Fibroblast of the aortic adventitia (primary cell): ENCODE measurements at regions not wholly inside any gene's neighbourhood (a gene's known extent, or its start where the extent isn't known, plus 50 kb on each side); places are given as distances from the start of the nearest gene placed in this dataset.
"Not testable (repeated sequence)": the region's sequence is repeated elsewhere in the genome, so short reads cannot be mapped to it uniquely, and the experiment has no call there.

Experiments used
- DNase-seq: peaks from one replicate; pipeline ENCODE4 v3.0.0-alpha.2; 2010; ENCODE audit warnings: low read depth
- H3K4me3 ChIP-seq: 2 replicates; pipeline ENCODE4 v1.5.1; 2011; ENCODE audit warnings: low read depth, mild to moderate bottlenecking, control low read depth, low read length, moderate library complexity
- CTCF ChIP-seq: IDR thresholded peaks from 2 replicates; pipeline ENCODE4 v1.5.1; 2011; ENCODE audit warnings: mild to moderate bottlenecking, low read length, control low read depth, inconsistent platforms; ENCODE audit not compliant: insufficient read depth

DNA sequence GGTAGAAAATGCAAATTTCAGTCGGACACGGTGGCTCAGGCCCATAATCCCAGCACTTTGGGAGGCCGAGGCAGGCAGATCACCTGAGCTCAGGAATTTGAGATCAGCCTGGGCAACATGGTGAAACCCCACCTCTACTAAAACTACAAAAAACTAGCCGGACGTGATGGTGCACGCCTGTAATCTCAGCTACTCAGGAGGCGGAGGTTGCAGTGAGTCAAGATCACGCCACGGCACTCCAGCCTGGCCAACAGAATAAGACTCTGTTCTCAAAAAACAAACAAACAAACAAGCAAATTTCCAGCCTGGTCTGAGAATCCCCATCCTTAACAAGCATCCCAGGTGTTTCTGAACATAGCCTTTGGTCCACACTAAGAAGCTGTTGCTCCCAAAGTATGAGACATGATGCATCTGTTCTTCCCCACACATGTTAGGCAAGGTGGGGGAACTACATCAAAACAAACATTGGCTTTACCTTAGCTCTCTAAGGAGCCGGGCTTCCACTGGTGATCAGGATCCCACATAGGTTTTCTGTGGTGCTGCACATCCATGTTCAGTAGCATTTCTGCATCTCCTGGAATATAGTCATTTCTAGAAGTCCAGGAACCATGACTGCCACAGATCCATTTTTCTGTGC is 92.5 kb upstream of the DMRT1 start:
- no peak for TF ChIP-seq CTCF
- no peak overlapping the region for H3K4me3 ChIP-seq
- no peak for DNase-seq

DNA sequence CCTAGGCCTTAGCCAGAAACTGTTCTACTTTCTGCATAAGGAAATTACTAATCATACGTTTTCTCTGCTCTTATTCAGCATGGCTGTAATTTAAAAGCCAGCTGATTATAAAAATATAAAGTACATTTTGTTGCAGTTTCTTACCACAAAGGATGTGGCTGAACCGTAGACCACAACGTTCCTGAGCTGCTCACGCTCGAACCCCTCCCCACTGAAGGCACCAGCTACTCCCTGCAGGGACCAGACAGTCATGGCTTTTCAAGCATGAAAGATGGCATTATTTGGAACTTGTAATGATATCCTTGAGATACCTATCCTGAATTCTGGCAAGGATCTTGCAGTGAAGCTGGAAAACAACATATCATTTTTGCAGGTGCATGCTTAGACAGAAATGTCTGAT is 91.8 kb upstream of the DMRT1 start:
- no peak overlapping the region for H3K4me3 ChIP-seq
- no peak for TF ChIP-seq CTCF
- DNase-seq = no peak

DNA sequence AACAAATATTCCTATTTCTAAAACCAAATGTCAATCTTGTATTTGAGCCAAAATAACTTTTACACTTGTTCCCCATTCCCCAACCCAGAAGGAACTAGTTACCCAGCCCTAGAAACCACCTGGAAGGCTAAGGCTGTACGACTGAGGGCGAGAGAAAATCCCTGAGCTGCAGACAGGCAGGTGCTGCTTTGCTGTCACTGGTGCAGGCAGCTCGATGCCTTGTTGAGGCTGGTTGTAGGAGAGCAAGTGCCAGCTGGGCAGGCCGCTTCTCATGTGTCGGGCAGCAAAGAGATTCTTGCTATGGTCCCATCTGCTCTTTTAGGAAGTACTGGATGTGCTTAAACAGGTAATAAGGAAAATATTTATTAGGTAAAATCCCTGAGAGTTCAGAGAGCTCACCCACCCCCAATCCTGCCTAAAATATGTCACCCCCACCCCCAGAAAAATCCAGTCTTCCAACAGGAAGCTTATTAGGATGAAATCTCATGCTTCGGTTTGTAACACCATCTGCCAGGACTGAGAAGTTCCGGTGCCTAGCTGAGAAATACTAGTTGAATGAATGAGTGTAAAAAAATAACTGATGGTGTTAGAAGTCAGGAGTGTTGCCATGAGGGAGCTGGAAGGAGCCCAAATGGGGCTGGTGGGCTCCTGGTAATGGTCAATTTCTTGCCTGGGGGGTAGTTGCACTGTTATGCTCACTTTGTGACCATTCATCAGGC is 91.1 kb upstream of the DMRT1 start:
- DNase-seq = no peak
- H3K4me3 ChIP-seq = no peak overlapping the region
- no peak for TF ChIP-seq CTCF

DNA sequence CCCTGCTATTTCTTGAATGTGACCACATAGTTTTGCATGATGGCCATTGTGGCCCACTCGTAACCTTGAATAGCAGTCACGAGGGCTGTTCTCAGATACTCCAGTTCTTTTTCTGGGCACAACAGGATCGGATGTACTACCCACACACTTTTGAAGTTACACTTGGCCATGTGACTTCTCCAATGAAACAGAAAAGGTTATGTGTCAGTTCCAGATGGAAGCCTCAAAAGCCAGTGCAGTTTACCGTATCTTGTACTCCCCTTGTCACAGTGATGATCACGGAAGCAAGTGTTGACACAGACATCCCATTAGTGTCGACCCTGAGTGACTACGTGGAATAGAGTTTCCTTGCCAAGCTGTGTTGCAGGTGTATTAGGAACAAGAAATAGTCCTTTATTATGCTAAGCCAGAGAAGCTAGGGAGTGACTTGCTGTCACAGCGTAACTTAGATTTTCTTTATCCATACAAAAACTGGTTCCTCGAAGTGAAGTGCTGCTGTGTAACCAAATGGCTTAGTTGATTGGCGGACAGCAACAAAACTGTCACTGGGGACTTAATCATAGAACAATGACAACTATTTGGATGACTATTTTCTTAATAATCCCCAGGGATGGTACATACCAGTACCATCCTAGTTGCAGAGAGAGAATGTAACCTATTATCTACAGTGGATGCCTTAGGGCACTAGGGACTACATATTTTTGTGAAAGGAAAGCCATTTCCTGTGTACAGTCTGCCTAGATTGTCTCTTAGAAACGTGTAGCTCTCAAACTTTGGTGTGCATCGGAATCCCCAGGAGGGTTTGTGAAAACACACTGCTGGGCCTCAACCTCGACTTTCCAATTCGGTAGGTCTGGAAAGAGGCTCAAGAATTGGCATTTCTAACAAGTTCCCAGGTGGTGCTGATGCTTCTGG is 90.1 kb upstream of the DMRT1 start:
- H3K4me3 ChIP-seq = no peak overlapping the region
- peak; percentile 61 for DNase-seq
- TF ChIP-seq CTCF = no peak

GRCh38 chr9:752201-752600 is 89.3 kb upstream of the DMRT1 start:
- no peak for TF ChIP-seq CTCF
- DNase-seq = peak; percentile 95
- H3K4me3 ChIP-seq = no peak overlapping the region

GRCh38 chr9:752681-753200 is 88.8 kb upstream of the DMRT1 start:
- H3K4me3 ChIP-seq = no peak overlapping the region
- DNase-seq = no peak
- TF ChIP-seq CTCF = no peak

DNA sequence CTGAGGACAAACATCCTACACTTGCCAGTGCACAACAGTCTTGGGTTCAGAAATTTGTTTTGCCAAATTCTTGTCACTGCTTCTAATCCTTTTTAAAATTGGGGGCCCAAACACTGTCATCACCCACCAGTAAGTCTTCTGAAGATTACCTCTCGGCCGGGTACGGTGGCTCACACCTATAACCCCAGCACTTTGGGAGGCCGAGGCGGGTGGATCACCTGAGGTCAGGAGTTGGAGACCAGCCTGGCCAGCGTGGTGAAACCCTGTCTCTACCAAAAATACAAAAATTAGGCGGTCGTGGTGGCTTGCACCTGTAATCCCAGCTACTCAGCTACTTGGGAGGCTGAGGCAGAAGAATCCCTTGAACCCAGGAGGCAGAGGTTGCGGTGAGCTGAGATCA is 87.8 kb upstream of the DMRT1 start:
- not testable (repeated sequence) for DNase-seq

More for the DNA sequence above, 87.8 kb upstream of the DMRT1 start:
- H3K4me3 ChIP-seq = not testable (repeated sequence)
